GM23338 (cell line): ENCODE measurements at regions not wholly inside any gene's neighbourhood (a gene's known extent, or its start where the extent isn't known, plus 50 kb on each side); places are given as distances from the start of the nearest gene placed in this dataset.

Experiments used
- ATAC-seq: fragments of 200-7000 bp; cut with Tn5 transposase; 3 replicates; pipeline ENCODE4 v1.9.1; 2020
- DNase-seq: peaks from one replicate; pipeline ENCODE4 v3.0.0-alpha.2; 2015; ENCODE audit warnings: low spot score
- H2AFZ ChIP-seq: fragments of 200-600 bp; sonication (generic); 2 replicates; pipeline ENCODE4 v1.8.0; 2016; ENCODE audit warnings: antibody characterized with exemption, mild to moderate bottlenecking, moderate library complexity
- H3F3A ChIP-seq: fragments of 200-600 bp; sonication (generic); replicated peaks from 2 replicates; pipeline ENCODE4 v1.8.0; 2017; ENCODE audit warnings: antibody characterized with exemption, mixed run types, low read depth
- H3K27ac ChIP-seq: fragments of 200-600 bp; sonication (generic); 2 replicates; pipeline ENCODE4 v1.6.1; 2016; ENCODE audit warnings: low read depth
- H3K27me3 ChIP-seq: fragments of 200-600 bp; sonication (generic); 2 replicates; pipeline ENCODE4 v1.8.0; 2016; ENCODE audit warnings: mild to moderate bottlenecking, mixed run types, moderate library complexity; ENCODE audit not compliant: insufficient read depth
- H3K36me3 ChIP-seq: fragments of 200-600 bp; sonication (generic); 2 replicates; pipeline ENCODE4 v1.8.0; 2016; ENCODE audit warnings: mild to moderate bottlenecking; ENCODE audit not compliant: insufficient read depth
- H3K4me1 ChIP-seq: fragments of 200-600 bp; sonication (generic); 2 replicates; pipeline ENCODE4 v1.8.0; 2016; ENCODE audit warnings: mild to moderate bottlenecking, moderate library complexity; ENCODE audit not compliant: insufficient read depth
- H3K4me2 ChIP-seq: fragments of 200-600 bp; sonication (generic); 2 replicates; pipeline ENCODE4 v1.7.1; 2017; ENCODE audit warnings: mixed run types
- H3K4me3 ChIP-seq: fragments of 200-600 bp; sonication (generic); 2 replicates; pipeline ENCODE4 v1.6.1; 2016; ENCODE audit warnings: mixed run types
- H3K79me2 ChIP-seq: fragments of 200-600 bp; sonication (generic); replicated peaks from 2 replicates; pipeline ENCODE4 v1.8.0; 2017; ENCODE audit warnings: mild to moderate bottlenecking; ENCODE audit not compliant: insufficient read depth
- H3K9me2 ChIP-seq: fragments of 200-600 bp; sonication (generic); 2 replicates; pipeline ENCODE4 v1.8.0; 2017; ENCODE audit not compliant: insufficient read depth
- H4K20me1 ChIP-seq: fragments of 200-600 bp; sonication (generic); replicated peaks from 2 replicates; pipeline ENCODE4 v1.8.0; 2017; ENCODE audit warnings: mild to moderate bottlenecking; ENCODE audit not compliant: insufficient read depth
- H3K27ac Mint-ChIP-seq: 2 replicates; pipeline ENCODE4 v1.8.0; 2020; ENCODE audit warnings: inconsistent platforms, mild to moderate bottlenecking, moderate library complexity, mixed read lengths
- H3K27me3 Mint-ChIP-seq: 3 replicates; pipeline ENCODE4 v1.8.0; 2022; ENCODE audit warnings: low read depth, mild to moderate bottlenecking, moderate library complexity, mixed read lengths, inconsistent platforms; ENCODE audit not compliant: insufficient read depth, poor library complexity
- H3K36me3 Mint-ChIP-seq: 3 replicates; pipeline ENCODE4 v1.8.0; 2021; ENCODE audit warnings: low read depth, mild to moderate bottlenecking, inconsistent platforms, moderate library complexity, mixed read lengths
- H3K4me1 Mint-ChIP-seq: 3 replicates; pipeline ENCODE4 v1.8.0; 2020; ENCODE audit warnings: mild to moderate bottlenecking, inconsistent platforms, mixed read lengths
- H3K4me3 Mint-ChIP-seq: 3 replicates; pipeline ENCODE4 v1.8.0; 2021; ENCODE audit warnings: moderate library complexity, mild to moderate bottlenecking, inconsistent platforms, mixed read lengths
- H3K9me3 Mint-ChIP-seq: 3 replicates; pipeline ENCODE4 v1.8.0; 2020; ENCODE audit warnings: moderate library complexity, mild to moderate bottlenecking, inconsistent platforms, mixed read lengths
- CREB1 ChIP-seq: fragments of 250-450 bp; sonication (Bioruptor Pico); IDR thresholded peaks from 2 replicates; pipeline ENCODE4 v1.5.0; 2020; ENCODE audit warnings: low read depth, mild to moderate bottlenecking, moderate library complexity
- CTCF ChIP-seq, 2 experiments: fragments of 200-600 bp in 1 of 2; sonication (generic) in 1 of 2; conservative IDR thresholded peaks; 2 replicates each; pipeline versions ENCODE4 v1.5.1 to v1.6.1; 2016 to 2017; ENCODE audit warnings: antibody characterized with exemption in 2 of 2, low read depth in 2 of 2, mild to moderate bottlenecking in 2 of 2, moderate library complexity in 1 of 2
- ETS1 ChIP-seq: IDR thresholded peaks from 2 replicates; pipeline ENCODE4 v1.6.1; 2016; ENCODE audit warnings: antibody characterized with exemption
- EZH2 ChIP-seq: fragments of 200-600 bp; sonication (generic); IDR thresholded peaks from one replicate; pipeline ENCODE4 v1.8.0; 2017; ENCODE audit warnings: antibody characterized with exemption, mild to moderate bottlenecking, low read depth; ENCODE audit not compliant: unreplicated experiment
- EZH2phosphoT487 ChIP-seq: fragments of 200-600 bp; sonication (generic); IDR thresholded peaks from one replicate; pipeline ENCODE4 v1.8.1; 2018; ENCODE audit warnings: antibody characterized with exemption; ENCODE audit not compliant: unreplicated experiment
- JUNB ChIP-seq: IDR thresholded peaks from one replicate; pipeline ENCODE4 v1.6.1; 2016; ENCODE audit warnings: antibody characterized with exemption; ENCODE audit not compliant: unreplicated experiment
- NANOG ChIP-seq: IDR thresholded peaks from 2 replicates; pipeline ENCODE4 v1.6.1; 2016; ENCODE audit warnings: antibody characterized with exemption, borderline replicate concordance
- POLR2AphosphoS5 ChIP-seq: IDR thresholded peaks from 2 replicates; pipeline ENCODE4 v1.6.1; 2016; ENCODE audit warnings: antibody characterized with exemption, low read depth
- REST ChIP-seq: IDR thresholded peaks from one replicate; pipeline ENCODE4 v1.6.1; 2018; ENCODE audit warnings: antibody characterized with exemption; ENCODE audit not compliant: unreplicated experiment
- STAT1 ChIP-seq: IDR thresholded peaks from one replicate; pipeline ENCODE4 v1.6.1; 2016; ENCODE audit warnings: antibody characterized with exemption; ENCODE audit not compliant: unreplicated experiment
- ZNF114 ChIP-seq: fragments of 250-450 bp; sonication (Bioruptor Pico); IDR thresholded peaks from 2 replicates; pipeline ENCODE4 v1.5.0; 2020; ENCODE audit warnings: mild to moderate bottlenecking, moderate library complexity
- ZNF331 ChIP-seq: fragments of 250-450 bp; sonication (Bioruptor Pico); IDR thresholded peaks from 2 replicates; pipeline ENCODE4 v1.5.0; 2020; ENCODE audit warnings: low read depth, mild to moderate bottlenecking, moderate library complexity
- ZNF462 ChIP-seq: fragments of 250-450 bp; sonication (Bioruptor Pico); IDR thresholded peaks from 2 replicates; pipeline ENCODE4 v1.5.0; 2020; ENCODE audit warnings: mild to moderate bottlenecking, moderate library complexity

GRCh38 chr3:135454890-135455289 lies 510.6 kb upstream of the PPP2R3A start:
- H3K4me1 ChIP-seq, result no peaks in the 10 kb centered on the region
- no peaks in the 10 kb centered on the region for H3K36me3 Mint-ChIP-seq

More at GRCh38 chr3:135454890-135455289, 510.6 kb upstream of the PPP2R3A start:
- DNase-seq, result no peak
- Histone ChIP-seq H3K27me3 (no peaks in the 10 kb centered on the region), H3K27ac (no peak overlapping the region), H3K36me3 (no peaks in the 10 kb centered on the region), H3F3A (no peaks in the 10 kb centered on the region), H3K4me2 (no peak overlapping the region), H3K9me2 (no peaks in the 10 kb centered on the region; the same call in 1 of the 2 replicates), H4K20me1 (no peaks in the 10 kb centered on the region), H3K4me3 (no peak overlapping the region), H3K79me2 (no peaks in the 10 kb centered on the region), H2AFZ (no peak overlapping the region)
- no peak for ATAC-seq
- H3K4me1 Mint-ChIP-seq, result peaks cover 19% of the 10 kb centered on the region; the same call in 2 of the 3 replicates
- H3K9me3 Mint-ChIP-seq, result peaks cover 5% of the 10 kb centered on the region; the same call in 2 of the 3 replicates
- no peak for TF ChIP-seq CTCF (conservative IDR thresholded peaks at IDR 0.05; ENCODE audit: low read depth in 2 of 2)
- TF ChIP-seq NANOG, result no peak
- no peak for TF ChIP-seq ZNF462
- TF ChIP-seq CREB1 (CRISPR knock-in tag), result no peak
- no peak for TF ChIP-seq POLR2AphosphoS5
- TF ChIP-seq STAT1, result no peak
- no peak for TF ChIP-seq EZH2
- TF ChIP-seq ETS1, result no peak
- TF ChIP-seq ZNF114 (CRISPR knock-in tag), result no peak
- TF ChIP-seq ZNF331 (CRISPR knock-in tag), result no peak
- no peak for TF ChIP-seq EZH2phosphoT487
- TF ChIP-seq REST, result no peak
- TF ChIP-seq JUNB, result no peak
- H3K27ac Mint-ChIP-seq, result no peak overlapping the region
- peaks cover 4% of the 10 kb centered on the region for H3K27me3 Mint-ChIP-seq
- no peak overlapping the region for H3K4me3 Mint-ChIP-seq
